GM18519 (cell line): ENCODE measurements at regions not wholly inside any gene's neighbourhood (a gene's known extent, or its start where the extent isn't known, plus 50 kb on each side); places are given as distances from the start of the nearest gene placed in this dataset.
A peak's percentile ranks its signal among the peaks of the same experiment; 100 is the strongest.
"Not testable (repeated sequence)": the region's sequence is repeated elsewhere in the genome, so short reads cannot be mapped to it uniquely, and the experiment has no call there.

Source experiments
- ATAC-seq: cut with Tn5 transposase; IDR thresholded peaks from one replicate; pipeline ENCODE4 v1.9.1; 2021; ENCODE audit warnings: mild to moderate bottlenecking, moderate library complexity; ENCODE audit not compliant: unreplicated experiment, low FRiP score

DNA sequence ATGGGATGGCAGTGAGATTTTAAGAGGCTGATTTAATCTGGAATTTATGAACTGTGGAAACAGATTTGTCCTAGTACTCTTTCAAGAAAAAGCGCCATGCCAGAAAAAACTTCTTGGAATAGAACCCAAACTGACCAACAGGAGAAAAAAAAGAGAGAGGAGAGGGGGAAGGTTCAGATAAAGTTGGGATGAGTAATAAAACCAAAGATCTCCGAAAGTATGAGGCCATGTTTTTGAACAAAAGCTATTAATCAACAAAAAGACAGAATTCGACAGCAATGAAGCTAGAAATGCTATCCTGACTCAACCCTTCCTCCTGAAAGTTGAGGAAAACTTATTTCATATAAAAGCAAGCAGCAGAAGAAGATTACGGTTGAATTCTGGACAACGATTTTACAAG lies 135.5 kb downstream of the CEMIP2 start:
- no peak for ATAC-seq

DNA sequence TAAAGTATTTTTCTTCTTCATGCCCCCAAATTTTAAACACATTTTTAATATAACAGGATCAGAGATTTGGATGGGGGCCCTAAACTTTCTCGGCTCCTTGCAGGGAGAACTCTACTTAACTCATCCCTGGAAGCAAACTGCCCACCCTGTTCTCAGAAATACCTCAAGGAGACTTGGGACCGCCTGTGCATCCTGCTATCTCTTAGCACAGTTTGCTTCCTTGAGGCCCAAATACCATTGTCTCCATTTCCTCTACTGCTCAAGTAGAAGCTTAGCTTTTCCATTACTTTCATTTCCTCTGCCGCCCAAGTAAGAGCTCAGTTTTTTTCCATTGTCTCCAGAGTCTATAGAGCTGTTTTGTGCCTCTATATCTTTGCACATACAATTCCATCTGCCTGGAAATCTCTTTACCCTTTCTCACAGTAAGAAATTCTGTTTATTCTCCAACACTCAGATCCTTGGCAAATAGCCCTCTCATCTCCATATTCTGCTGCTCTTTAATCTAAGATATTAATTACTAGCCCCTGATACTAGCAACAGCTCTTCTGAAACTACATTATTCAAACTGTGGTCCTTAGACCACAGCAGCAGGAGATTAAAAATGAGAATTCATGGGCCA lies 137.8 kb downstream of the CEMIP2 start:
- ATAC-seq = no peak

GRCh38 chr9:71629578-71630215 lies 138.6 kb downstream of the CEMIP2 start:
- ATAC-seq = no peak

DNA sequence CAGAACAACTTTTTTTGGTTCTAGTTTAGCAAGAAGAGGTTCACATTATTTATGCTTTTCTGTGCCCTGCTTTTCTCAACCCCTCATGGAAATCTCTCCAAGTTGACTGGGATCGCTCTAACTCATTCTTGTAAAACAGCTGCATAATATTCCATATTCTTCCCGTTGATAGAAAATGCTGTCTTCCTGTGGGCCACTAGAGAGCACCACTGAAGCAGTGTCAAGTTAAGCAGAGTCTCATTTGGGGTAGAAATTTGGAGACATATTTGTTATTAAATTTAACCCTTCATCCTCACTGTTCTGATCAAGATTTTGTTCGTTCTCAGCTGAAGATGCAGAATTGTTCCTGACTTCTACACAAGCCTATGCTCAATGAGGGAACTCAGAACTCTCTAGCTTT lies 140.1 kb downstream of the CEMIP2 start:
- no peak for ATAC-seq

DNA sequence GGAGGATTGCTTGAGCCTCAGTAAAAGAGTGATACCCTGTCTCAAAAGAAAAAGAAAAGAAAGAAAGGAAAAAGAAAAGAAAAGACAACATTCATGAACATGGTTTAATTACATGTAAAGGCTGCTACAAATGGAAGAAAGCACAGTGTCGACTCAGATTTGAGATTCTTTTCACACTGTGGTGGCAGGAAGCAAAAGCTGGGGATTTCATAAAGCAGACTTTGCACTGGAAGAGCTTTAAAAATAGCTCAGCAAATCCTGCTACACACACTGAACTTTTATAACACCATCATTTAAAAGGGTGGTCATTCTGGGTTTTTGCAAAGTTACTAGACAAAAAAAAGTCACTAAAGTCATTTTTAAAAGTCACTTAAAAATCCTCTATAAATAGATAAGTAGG lies 140.8 kb downstream of the CEMIP2 start:
- no peak for ATAC-seq

GRCh38 chr9:71626395-71626794 lies 141.9 kb downstream of the CEMIP2 start:
- no peak for ATAC-seq

- no peak for ATAC-seq
Observed at GRCh38 chr9:71624728-71625127, 143.6 kb downstream of the CEMIP2 start.

- ATAC-seq = no peak
Observed at GRCh38 chr9:71620746-71621145, 147.6 kb downstream of the CEMIP2 start.

GRCh38 chr9:71620331-71620730 lies 148.0 kb downstream of the CEMIP2 start:
- ATAC-seq = no peak

GRCh38 chr9:71619926-71620325 lies 148.4 kb downstream of the CEMIP2 start:
- no peak for ATAC-seq

DNA sequence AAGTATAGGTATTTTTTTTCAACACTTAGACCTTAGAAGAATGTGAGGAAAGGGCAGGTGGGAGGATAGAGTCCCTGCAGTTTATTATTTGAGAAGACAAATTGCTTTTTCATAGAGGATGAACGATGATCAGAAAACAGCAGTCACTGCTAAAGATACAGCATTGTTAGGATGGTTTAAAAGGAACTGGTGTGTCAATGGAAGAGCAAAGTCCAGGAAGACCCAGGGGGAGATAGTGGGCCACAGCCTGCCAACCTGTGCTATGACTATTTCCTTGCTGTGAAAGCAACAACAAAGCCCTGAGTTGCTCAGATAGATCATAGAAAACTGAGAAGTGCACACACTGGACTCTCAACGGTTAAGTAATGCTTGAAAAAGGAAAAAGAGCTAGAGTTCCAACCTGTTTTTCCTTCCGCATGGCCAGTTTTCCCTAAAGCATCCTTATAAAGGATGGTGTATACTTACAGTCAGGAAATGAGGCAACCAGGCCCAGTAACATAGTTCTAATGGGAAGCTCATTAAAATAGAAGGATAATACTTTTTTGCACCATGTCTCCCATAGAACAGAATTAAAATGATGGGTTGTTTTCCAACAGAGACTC lies 153.8 kb downstream of the CEMIP2 start:
- no peak for ATAC-seq

DNA sequence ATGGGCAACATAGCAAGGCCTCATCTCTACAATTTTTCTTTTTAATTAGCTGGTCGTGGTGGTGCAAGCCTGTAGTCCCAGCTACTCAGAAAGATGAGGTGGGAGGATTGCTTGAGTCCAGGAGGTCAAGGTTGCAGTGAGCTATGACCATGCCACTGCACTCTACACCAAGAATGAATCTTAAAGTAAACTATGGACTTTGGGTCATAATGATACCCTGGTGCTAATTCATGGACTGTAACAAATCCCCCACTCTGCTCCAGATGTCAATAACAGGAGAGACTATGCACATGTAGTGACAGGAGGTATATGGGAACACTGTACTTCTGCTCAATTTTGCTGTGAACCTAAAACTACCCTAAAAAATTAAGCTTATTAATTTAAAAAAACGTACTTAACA lies 155.4 kb downstream of the CEMIP2 start:
- no peak for ATAC-seq

DNA sequence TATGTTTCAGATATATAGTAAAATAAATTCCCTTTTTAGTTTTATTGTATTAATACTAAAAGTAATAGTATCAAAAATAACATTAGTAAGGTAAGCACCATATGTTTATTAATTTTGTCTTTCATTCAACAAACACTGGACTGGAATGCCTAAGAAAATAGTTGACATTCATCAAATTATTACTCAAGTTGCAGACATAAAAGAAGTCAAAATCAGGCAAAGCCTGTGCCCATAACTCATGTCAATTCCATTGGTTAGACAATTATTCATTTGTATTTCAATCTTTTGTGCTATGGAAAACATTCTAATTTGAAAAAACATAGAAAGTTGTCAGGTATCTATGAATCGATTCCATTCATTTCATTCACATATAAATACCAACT lies 158.9 kb downstream of the CEMIP2 start:
- ATAC-seq = no peak

GRCh38 chr9:71608825-71609447 lies 159.4 kb downstream of the CEMIP2 start:
- ATAC-seq = no peak

DNA sequence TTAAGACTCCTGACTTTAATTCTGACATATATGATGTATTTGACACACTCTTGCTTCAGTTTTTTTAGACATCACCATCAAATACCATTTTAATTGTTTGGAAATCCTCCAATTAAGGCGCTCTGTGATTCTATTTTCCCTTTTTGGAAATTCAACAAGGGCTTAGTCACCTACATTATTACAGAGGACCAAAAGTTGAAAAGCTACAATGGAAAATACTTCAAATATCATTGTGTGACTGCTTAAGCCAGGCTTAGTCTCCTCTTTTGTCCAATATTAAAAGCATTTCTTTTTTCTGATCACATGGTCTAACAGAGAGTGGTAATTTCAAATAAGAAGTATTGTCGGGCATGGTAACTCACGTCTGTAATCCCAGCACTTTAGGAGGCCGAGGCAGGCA lies 160.3 kb downstream of the CEMIP2 start:
- ATAC-seq = no peak

GRCh38 chr9:71607461-71607881 lies 160.8 kb downstream of the CEMIP2 start:
- ATAC-seq = no peak

- peak; percentile 79 for ATAC-seq
Observed at GRCh38 chr9:71604197-71605063, 163.9 kb downstream of the CEMIP2 start.

- ATAC-seq = no peak
Observed at GRCh38 chr9:71602652-71603051, 165.7 kb downstream of the CEMIP2 start.

DNA sequence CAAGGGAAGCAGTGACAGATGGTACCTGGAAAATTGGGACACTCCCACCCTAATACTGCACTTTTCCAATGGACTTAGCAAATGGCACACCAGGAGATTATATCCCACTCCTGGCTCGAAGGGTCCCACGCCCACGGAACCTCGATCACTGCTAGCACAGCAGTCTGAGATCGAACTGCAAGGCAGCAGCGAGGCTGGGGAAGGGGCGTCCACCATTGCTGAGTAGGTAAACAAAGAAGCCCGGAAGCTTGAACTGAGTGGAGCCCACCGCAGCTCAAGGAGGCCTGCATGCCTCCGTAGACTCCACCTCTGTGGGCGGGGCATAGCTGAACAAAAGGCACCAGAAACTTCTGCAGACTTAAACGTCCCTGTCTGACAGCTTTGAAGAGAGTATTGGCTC lies 172.6 kb downstream of the CEMIP2 start:
- ATAC-seq = not testable (repeated sequence)

DNA sequence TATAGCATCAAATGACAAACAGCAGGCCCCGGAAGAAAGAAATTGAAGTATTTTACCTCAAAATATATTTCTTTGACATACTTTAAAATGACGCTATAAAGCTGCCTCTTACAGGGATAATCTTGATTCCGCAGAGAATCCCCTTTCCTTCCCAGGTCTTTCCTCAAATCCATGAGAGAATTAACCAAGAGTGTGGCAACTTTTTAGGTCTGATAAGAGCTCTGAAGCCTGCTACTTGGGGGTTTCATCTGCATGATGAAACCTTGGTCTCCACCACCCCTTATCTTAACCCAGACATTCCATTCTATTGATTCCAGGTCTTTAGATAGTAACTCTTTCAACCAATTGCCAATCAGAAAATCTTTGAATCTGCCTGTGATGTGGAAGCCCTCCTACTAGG lies 173.8 kb downstream of the CEMIP2 start:
- no peak for ATAC-seq

DNA sequence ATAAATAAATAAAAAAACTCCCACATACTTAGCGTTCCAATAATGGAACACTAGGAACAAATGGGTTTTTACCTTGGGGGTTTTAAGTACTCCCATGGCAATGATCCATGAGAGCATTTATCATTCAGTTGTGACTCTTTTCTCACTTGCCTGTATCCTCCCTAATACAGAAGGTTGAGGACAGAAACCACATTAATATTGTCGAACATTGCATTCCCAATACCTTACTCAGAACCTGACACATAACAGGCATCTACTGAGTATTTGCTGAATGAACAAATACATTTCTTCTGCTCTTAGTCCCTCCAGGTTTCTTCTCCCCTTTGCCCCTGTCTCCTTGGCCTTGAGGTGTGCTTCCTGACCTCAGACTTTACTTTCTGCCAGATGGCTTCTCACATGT lies 175.9 kb downstream of the CEMIP2 start:
- no peak for ATAC-seq
